Testis (tissue), 2 donors: ENCODE measurements at regions not wholly inside any gene's neighbourhood (a gene's known extent, or its start where the extent isn't known, plus 50 kb on each side); places are given as distances from the start of the nearest gene placed in this dataset.

Experiments
- CTCF ChIP-seq, 3 experiments: fragments of 450-650 bp in 2 of 3; fragments of 200-600 bp in 1 of 3; sonication (generic) in 1 of 3; IDR thresholded peaks; one replicate each; pipeline ENCODE4 v1.5.1; 2016 to 2019; ENCODE audit warnings: antibody characterized with exemption in 3 of 3, mild to moderate bottlenecking in 2 of 3, moderate library complexity in 1 of 3
- POLR2A ChIP-seq: fragments of 450-650 bp; IDR thresholded peaks from one replicate; pipeline ENCODE4 v1.6.1; 2017; ENCODE audit warnings: antibody characterized with exemption, mild to moderate bottlenecking, moderate library complexity

- TF ChIP-seq CTCF (IDR thresholded peaks at IDR 0.05) (no peak), POLR2A (no peak)
Observed at GRCh38 chr15:81625896-81626295, 251.9 kb upstream of the TMC3 start.
